Neural cell (in vitro differentiated cells): ENCODE measurements at regions not wholly inside any gene's neighbourhood (a gene's known extent, or its start where the extent isn't known, plus 50 kb on each side); places are given as distances from the start of the nearest gene placed in this dataset.

Experiments used
- H2AFZ ChIP-seq: fragments of 200-600, 300-800 bp; sonication (generic), shearing (Covaris generic); 2 replicates; pipeline ENCODE4 v1.6.0; 2014; ENCODE audit warnings: low read depth, mild to moderate bottlenecking, antibody characterized with exemption, low read length, moderate library complexity
- H3F3A ChIP-seq: fragments of 200-600 bp; shearing (Covaris generic); 2 replicates; pipeline ENCODE4 v1.6.1; 2016; ENCODE audit warnings: mild to moderate bottlenecking, moderate library complexity, mixed read lengths, antibody characterized with exemption, low read length; ENCODE audit not compliant: insufficient read depth, poor library complexity, severe bottlenecking
- H3K27ac ChIP-seq: fragments of 200-600, 300-800 bp; sonication (generic), shearing (Covaris generic); 2 replicates; pipeline ENCODE4 v1.5.1; 2014; ENCODE audit warnings: mild to moderate bottlenecking, low read length, moderate library complexity
- H3K27me3 ChIP-seq: fragments of 300-800, 200-600 bp; sonication (generic), shearing (Covaris generic); 2 replicates; pipeline ENCODE4 v1.6.0; 2014; ENCODE audit warnings: mild to moderate bottlenecking, low read depth, low read length, moderate library complexity; ENCODE audit not compliant: insufficient read depth
- H3K36me3 ChIP-seq: fragments of 300-800, 200-600 bp; sonication (generic), shearing (Covaris generic); 2 replicates; pipeline ENCODE4 v1.5.1; 2014; ENCODE audit warnings: mild to moderate bottlenecking, antibody characterized with exemption, low read length, moderate library complexity; ENCODE audit not compliant: insufficient read depth
- H3K4me2 ChIP-seq: fragments of 300-800, 200-600 bp; sonication (generic), shearing (Covaris generic); 2 replicates; pipeline ENCODE4 v1.6.0; 2014; ENCODE audit warnings: mild to moderate bottlenecking, low read length
- H3K4me3 ChIP-seq: fragments of 300-800, 200-600 bp; sonication (generic), shearing (Covaris generic); 2 replicates; pipeline ENCODE4 v1.5.1; 2014; ENCODE audit warnings: mild to moderate bottlenecking, low read length, moderate library complexity
- H3K79me2 ChIP-seq: fragments of 200-600 bp; shearing (Covaris generic); replicated peaks from 2 replicates; pipeline ENCODE4 v1.6.0; 2014; ENCODE audit warnings: mild to moderate bottlenecking, low read length, moderate library complexity; ENCODE audit not compliant: insufficient read depth
- H3K9ac ChIP-seq: fragments of 300-800, 200-600 bp; sonication (generic), shearing (Covaris generic); 2 replicates; pipeline ENCODE4 v1.6.1; 2016; ENCODE audit warnings: mild to moderate bottlenecking, low read length, mixed read lengths
- H3K9me2 ChIP-seq: fragments of 200-600 bp; shearing (Covaris generic); 2 replicates; pipeline ENCODE4 v1.6.1; 2016; ENCODE audit warnings: mild to moderate bottlenecking, low read length, mixed read lengths; ENCODE audit not compliant: insufficient read depth
- H3K9me3 ChIP-seq: fragments of 200-600, 300-800 bp; sonication (generic), shearing (Covaris generic); 2 replicates; pipeline ENCODE4 v1.6.1; 2016; ENCODE audit warnings: mild to moderate bottlenecking, mixed run types, low read length, moderate library complexity, mixed read lengths
- H4K20me1 ChIP-seq: fragments of 200-600 bp; shearing (Covaris generic); 2 replicates; pipeline ENCODE4 v1.6.1; 2016; ENCODE audit warnings: mild to moderate bottlenecking, mixed run types; ENCODE audit not compliant: insufficient read depth
- EP300 ChIP-seq: fragments of 450-650 bp; conservative IDR thresholded peaks from 2 replicates; pipeline ENCODE4 v1.6.1; 2014; ENCODE audit warnings: antibody characterized with exemption, mild to moderate bottlenecking, moderate library complexity; ENCODE audit not compliant: poor library complexity, severe bottlenecking
- EZH2 ChIP-seq: fragments of 200-600, 300-800 bp; shearing (Covaris generic), sonication (generic); IDR thresholded peaks from 2 replicates; pipeline ENCODE4 v1.6.1; 2014; ENCODE audit warnings: antibody characterized with exemption, low read length, borderline replicate concordance, mild to moderate bottlenecking; ENCODE audit not compliant: insufficient read depth, poor library complexity, severe bottlenecking
- MXI1 ChIP-seq: fragments of 450-650 bp; conservative IDR thresholded peaks from 2 replicates; pipeline ENCODE4 v1.6.1; 2014; ENCODE audit warnings: antibody characterized with exemption, mild to moderate bottlenecking; ENCODE audit not compliant: poor library complexity, severe bottlenecking
- POLR2AphosphoS5 ChIP-seq: IDR thresholded peaks from 2 replicates; pipeline ENCODE4 v1.6.1; 2012
- RAD21 ChIP-seq: fragments of 450-650 bp; conservative IDR thresholded peaks from 2 replicates; pipeline ENCODE4 v1.6.1; 2014; ENCODE audit warnings: antibody characterized with exemption, mild to moderate bottlenecking, moderate library complexity
- SMC3 ChIP-seq: fragments of 450-650 bp; conservative IDR thresholded peaks from 2 replicates; pipeline ENCODE4 v1.6.1; 2014; ENCODE audit warnings: antibody characterized with exemption, mild to moderate bottlenecking, moderate library complexity; ENCODE audit not compliant: poor library complexity
- TAF1 ChIP-seq: IDR thresholded peaks from 2 replicates; pipeline ENCODE4 v1.6.1; 2012; ENCODE audit warnings: low read depth
- TF ChIP-seq, protein P1 (sequence below): IDR thresholded peaks from 2 replicates; pipeline ENCODE4 v1.6.1; 2012; ENCODE audit warnings: borderline replicate concordance
- TF ChIP-seq, protein P2 (sequence below): fragments of 450-650 bp; IDR thresholded peaks from 2 replicates; pipeline ENCODE4 v1.5.1; 2014; ENCODE audit warnings: antibody characterized with exemption, mild to moderate bottlenecking, moderate library complexity; ENCODE audit not compliant: poor library complexity, severe bottlenecking

DNA sequence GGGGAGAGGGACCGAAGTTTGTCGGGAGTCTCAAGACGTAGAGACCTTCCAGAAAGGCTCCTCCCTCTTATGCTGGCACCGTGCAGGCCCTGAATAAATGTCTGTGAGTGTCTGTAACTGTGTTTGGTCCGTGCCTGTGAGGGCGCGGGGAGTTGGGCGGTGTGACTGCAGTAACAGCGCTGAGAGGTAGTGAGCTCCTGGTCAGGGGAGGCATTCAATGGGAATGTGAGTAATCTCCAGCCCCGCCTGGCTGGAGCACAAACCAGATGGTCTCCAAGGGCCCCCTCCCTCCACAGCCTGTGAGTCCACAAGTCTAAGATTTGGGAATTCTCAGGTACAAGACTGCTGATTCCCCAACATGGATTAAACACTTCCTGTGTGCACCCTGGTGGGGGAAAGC lies 100.0 kb downstream of the HMX1 start:
- Histone ChIP-seq H4K20me1 (no peaks in the 10 kb centered on the region), H3F3A (no peaks in the 10 kb centered on the region), H3K9me3 (no peaks in the 10 kb centered on the region), H3K36me3 (no peaks in the 10 kb centered on the region), H3K27ac (no peak overlapping the region), H3K4me2 (no peak overlapping the region), H2AFZ (no peak overlapping the region), H3K27me3 (no peaks in the 10 kb centered on the region), H3K79me2 (no peaks in the 10 kb centered on the region), H3K9me2 (no peaks in the 10 kb centered on the region), H3K4me3 (no peak overlapping the region), H3K9ac (no peak overlapping the region)
- TF ChIP-seq EZH2, result no peak
- TF ChIP-seq RAD21, result no peak
- no peak for TF ChIP-seq POLR2AphosphoS5
- TF ChIP-seq TAF1, result no peak
- TF ChIP-seq, protein P1, sequence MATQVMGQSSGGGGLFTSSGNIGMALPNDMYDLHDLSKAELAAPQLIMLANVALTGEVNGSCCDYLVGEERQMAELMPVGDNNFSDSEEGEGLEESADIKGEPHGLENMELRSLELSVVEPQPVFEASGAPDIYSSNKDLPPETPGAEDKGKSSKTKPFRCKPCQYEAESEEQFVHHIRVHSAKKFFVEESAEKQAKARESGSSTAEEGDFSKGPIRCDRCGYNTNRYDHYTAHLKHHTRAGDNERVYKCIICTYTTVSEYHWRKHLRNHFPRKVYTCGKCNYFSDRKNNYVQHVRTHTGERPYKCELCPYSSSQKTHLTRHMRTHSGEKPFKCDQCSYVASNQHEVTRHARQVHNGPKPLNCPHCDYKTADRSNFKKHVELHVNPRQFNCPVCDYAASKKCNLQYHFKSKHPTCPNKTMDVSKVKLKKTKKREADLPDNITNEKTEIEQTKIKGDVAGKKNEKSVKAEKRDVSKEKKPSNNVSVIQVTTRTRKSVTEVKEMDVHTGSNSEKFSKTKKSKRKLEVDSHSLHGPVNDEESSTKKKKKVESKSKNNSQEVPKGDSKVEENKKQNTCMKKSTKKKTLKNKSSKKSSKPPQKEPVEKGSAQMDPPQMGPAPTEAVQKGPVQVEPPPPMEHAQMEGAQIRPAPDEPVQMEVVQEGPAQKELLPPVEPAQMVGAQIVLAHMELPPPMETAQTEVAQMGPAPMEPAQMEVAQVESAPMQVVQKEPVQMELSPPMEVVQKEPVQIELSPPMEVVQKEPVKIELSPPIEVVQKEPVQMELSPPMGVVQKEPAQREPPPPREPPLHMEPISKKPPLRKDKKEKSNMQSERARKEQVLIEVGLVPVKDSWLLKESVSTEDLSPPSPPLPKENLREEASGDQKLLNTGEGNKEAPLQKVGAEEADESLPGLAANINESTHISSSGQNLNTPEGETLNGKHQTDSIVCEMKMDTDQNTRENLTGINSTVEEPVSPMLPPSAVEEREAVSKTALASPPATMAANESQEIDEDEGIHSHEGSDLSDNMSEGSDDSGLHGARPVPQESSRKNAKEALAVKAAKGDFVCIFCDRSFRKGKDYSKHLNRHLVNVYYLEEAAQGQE, result no peak
- no peak for TF ChIP-seq MXI1
- no peak for TF ChIP-seq SMC3
- no peak for TF ChIP-seq EP300
- TF ChIP-seq, protein P2, sequence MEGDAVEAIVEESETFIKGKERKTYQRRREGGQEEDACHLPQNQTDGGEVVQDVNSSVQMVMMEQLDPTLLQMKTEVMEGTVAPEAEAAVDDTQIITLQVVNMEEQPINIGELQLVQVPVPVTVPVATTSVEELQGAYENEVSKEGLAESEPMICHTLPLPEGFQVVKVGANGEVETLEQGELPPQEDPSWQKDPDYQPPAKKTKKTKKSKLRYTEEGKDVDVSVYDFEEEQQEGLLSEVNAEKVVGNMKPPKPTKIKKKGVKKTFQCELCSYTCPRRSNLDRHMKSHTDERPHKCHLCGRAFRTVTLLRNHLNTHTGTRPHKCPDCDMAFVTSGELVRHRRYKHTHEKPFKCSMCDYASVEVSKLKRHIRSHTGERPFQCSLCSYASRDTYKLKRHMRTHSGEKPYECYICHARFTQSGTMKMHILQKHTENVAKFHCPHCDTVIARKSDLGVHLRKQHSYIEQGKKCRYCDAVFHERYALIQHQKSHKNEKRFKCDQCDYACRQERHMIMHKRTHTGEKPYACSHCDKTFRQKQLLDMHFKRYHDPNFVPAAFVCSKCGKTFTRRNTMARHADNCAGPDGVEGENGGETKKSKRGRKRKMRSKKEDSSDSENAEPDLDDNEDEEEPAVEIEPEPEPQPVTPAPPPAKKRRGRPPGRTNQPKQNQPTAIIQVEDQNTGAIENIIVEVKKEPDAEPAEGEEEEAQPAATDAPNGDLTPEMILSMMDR, result no peak

DNA sequence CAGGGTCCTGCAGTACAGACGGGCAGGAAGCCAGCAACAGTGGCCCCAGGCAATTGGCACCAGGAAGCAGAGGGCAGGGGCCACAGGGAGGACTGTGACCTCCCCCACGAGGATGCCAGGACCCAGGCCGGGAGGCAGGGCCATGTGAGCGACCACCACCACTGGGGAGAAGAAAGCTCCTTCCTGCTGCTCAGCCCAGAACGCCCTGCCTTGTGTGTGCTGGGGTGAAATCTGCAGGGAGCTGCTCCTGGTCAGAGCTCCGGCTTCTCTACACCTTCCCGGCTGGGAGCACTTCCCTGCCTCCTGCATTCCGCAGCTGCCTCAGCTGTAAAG lies 100.4 kb downstream of the HMX1 start:
- Histone ChIP-seq H3K79me2 (no peaks in the 10 kb centered on the region), H3K4me3 (no peak overlapping the region), H3K9me3 (no peaks in the 10 kb centered on the region), H3K27ac (no peak overlapping the region), H4K20me1 (no peaks in the 10 kb centered on the region), H3K9me2 (no peaks in the 10 kb centered on the region), H2AFZ (no peak overlapping the region), H3K9ac (no peak overlapping the region), H3K4me2 (no peak overlapping the region), H3K27me3 (no peaks in the 10 kb centered on the region), H3K36me3 (no peaks in the 10 kb centered on the region), H3F3A (no peaks in the 10 kb centered on the region)
- TF ChIP-seq RAD21, result no peak
- TF ChIP-seq EZH2, result no peak
- TF ChIP-seq POLR2AphosphoS5, result no peak
- TF ChIP-seq SMC3, result no peak
- TF ChIP-seq, protein P2, result no peak
- TF ChIP-seq MXI1, result no peak
- TF ChIP-seq, protein P1, result no peak
- TF ChIP-seq TAF1, result no peak
- TF ChIP-seq EP300, result no peak
